Neutrophil (primary cell): ENCODE measurements at regions not wholly inside any gene's neighbourhood (a gene's known extent, or its start where the extent isn't known, plus 50 kb on each side); places are given as distances from the start of the nearest gene placed in this dataset.

Source experiments
- H3K27ac ChIP-seq: fragments of 200-600 bp; sonication (generic); 2 replicates; pipeline ENCODE4 v1.5.1; 2016; ENCODE audit warnings: mild to moderate bottlenecking, moderate library complexity
- H3K27me3 ChIP-seq: fragments of 200-600 bp; sonication (generic); 2 replicates; pipeline ENCODE4 v1.6.0; 2016; ENCODE audit warnings: mild to moderate bottlenecking
- H3K36me3 ChIP-seq: fragments of 200-600 bp; sonication (generic); 2 replicates; pipeline ENCODE4 v1.5.1; 2017
- H3K4me1 ChIP-seq, 2 experiments: fragments of 200-600 bp in 1 of 2; sonication (generic) in 1 of 2; 1 replicate in 1 of 2; 2 replicates in 1 of 2; pipeline versions ENCODE4 v1.5.1 to v1.6.1; 2013 to 2016; ENCODE audit warnings: low read depth in 1 of 2, low read length in 1 of 2, mild to moderate bottlenecking in 1 of 2, moderate library complexity in 1 of 2; ENCODE audit not compliant: control insufficient read depth in 1 of 2, insufficient read depth in 1 of 2
- H3K4me3 ChIP-seq, 2 experiments: fragments of 200-600 bp in 1 of 2; sonication (generic) in 1 of 2; 1 replicate in 1 of 2; 2 replicates in 1 of 2; pipeline ENCODE4 v1.5.1; 2013 to 2016; ENCODE audit warnings: low read depth in 1 of 2, low read length in 1 of 2, mild to moderate bottlenecking in 1 of 2, moderate library complexity in 1 of 2
- H3K9me3 ChIP-seq: fragments of 200-600 bp; sonication (generic); 2 replicates; pipeline ENCODE4 v1.5.1; 2016
- CTCF ChIP-seq: fragments of 200-600 bp; sonication (generic); IDR thresholded peaks from 2 replicates; pipeline ENCODE4 v1.5.1; 2016; ENCODE audit warnings: antibody characterized with exemption

- TF ChIP-seq CTCF, result no peak
- no peak overlapping the region for H3K4me3 ChIP-seq
- no peak overlapping the region for H3K27ac ChIP-seq
- no peaks in the 10 kb centered on the region for H3K36me3 ChIP-seq
- H3K4me1 ChIP-seq, result no peaks in the 10 kb centered on the region
- no peaks in the 10 kb centered on the region for H3K27me3 ChIP-seq
- H3K9me3 ChIP-seq, result no peaks in the 10 kb centered on the region
Observed at GRCh38 chr15:25192651-25193050, 237.9 kb downstream of the SNRPN start.

GRCh38 chr15:25207369-25207768 is 231.5 kb downstream of the UBE3A start:
- Histone ChIP-seq H3K9me3 (peaks cover 20% of the 10 kb centered on the region), H3K27ac (no peak overlapping the region), H3K4me1 (no peaks in the 10 kb centered on the region), H3K27me3 (no peaks in the 10 kb centered on the region), H3K4me3 (no peak overlapping the region), H3K36me3 (no peaks in the 10 kb centered on the region)
- TF ChIP-seq CTCF, result no peak

GRCh38 chr15:25208735-25209134 is 230.1 kb downstream of the UBE3A start:
- Histone ChIP-seq H3K36me3 (no peaks in the 10 kb centered on the region), H3K4me3 (no peak overlapping the region), H3K9me3 (peaks cover 20% of the 10 kb centered on the region), H3K4me1 (no peaks in the 10 kb centered on the region), H3K27ac (no peak overlapping the region), H3K27me3 (no peaks in the 10 kb centered on the region)
- TF ChIP-seq CTCF, result no peak

- Histone ChIP-seq H3K36me3 (no peaks in the 10 kb centered on the region), H3K4me3 (no peak overlapping the region), H3K4me1 (no peaks in the 10 kb centered on the region), H3K27me3 (no peaks in the 10 kb centered on the region), H3K9me3 (no peaks in the 10 kb centered on the region), H3K27ac (no peak overlapping the region)
- TF ChIP-seq CTCF, result no peak
Observed at GRCh38 chr15:25220834-25221233, 218.0 kb downstream of the UBE3A start.

- H3K27ac ChIP-seq, result no peak overlapping the region
- no peaks in the 10 kb centered on the region for H3K36me3 ChIP-seq
- H3K27me3 ChIP-seq, result no peaks in the 10 kb centered on the region
- H3K4me1 ChIP-seq, result no peaks in the 10 kb centered on the region
- TF ChIP-seq CTCF, result no peak
- no peaks in the 10 kb centered on the region for H3K9me3 ChIP-seq
- H3K4me3 ChIP-seq, result no peak overlapping the region
Observed at GRCh38 chr15:25224396-25224795, 214.4 kb downstream of the UBE3A start.

- H3K27me3 ChIP-seq, result no peaks in the 10 kb centered on the region
- no peaks in the 10 kb centered on the region for H3K36me3 ChIP-seq
- no peak overlapping the region for H3K4me3 ChIP-seq
- no peak overlapping the region for H3K27ac ChIP-seq
- no peaks in the 10 kb centered on the region for H3K4me1 ChIP-seq
- no peaks in the 10 kb centered on the region for H3K9me3 ChIP-seq
- TF ChIP-seq CTCF, result no peak
Observed at GRCh38 chr15:25226360-25226759, 212.5 kb downstream of the UBE3A start.
